ENCODE measurements at regions not wholly inside any gene's neighbourhood (a gene's known extent, or its start where the extent isn't known, plus 50 kb on each side); places are given as distances from the start of the nearest gene placed in this dataset.

DNA sequence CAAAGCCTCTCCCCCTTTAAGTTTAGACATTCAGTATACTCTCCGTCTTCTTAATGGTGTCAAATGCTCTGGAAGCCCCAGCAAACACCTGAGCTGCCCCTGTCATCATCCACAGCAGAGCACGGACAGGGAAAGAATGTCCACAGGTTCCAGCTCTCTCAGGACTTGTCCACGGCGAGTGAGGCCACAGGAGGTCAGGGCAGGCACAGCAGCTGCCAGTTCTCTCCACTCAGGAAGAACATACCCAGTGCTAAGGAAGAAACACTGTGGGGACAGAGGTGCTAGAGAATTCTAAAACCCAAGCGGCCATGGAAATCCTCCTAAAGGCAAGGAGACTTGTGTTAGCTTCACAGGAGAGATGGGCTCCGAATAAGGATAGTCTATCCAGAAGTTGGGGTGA is 132.0 kb upstream of the SERP2 start:
- Histone ChIP-seq H3K9ac (peak overlapping the region in 4 of 11 experiments; percentile 34 to 89 (median 80); a peak in 6 of 22 replicates), H3K27ac (peak overlapping the region in 8 of 11 experiments; percentile 4 to 99 (median 83); a peak in 13 of 22 replicates), H3K27me3 (no peaks in the 10 kb centered on the region), H3K9me3 (replicated peaks in 1 of 11) (peaks cover 0 to 20% (median 0%) of the 10 kb centered on the region in 11 experiments; a peak in 8 of 22 replicates), H3K4me3 (no peak overlapping the region), H4K20me1 (no peaks in the 10 kb centered on the region), H3K4me2 (peak overlapping the region; percentile 11 to 90 (median 74); a peak in 19 of 22 replicates), H3K4me1 (peaks cover 55 to 94% (median 78%) of the 10 kb centered on the region in 10 experiments), H3K36me3 (no peaks in the 10 kb centered on the region)
- TF ChIP-seq Cebpa-rat (IDR thresholded peaks at IDR 0.05) = no peak

DNA sequence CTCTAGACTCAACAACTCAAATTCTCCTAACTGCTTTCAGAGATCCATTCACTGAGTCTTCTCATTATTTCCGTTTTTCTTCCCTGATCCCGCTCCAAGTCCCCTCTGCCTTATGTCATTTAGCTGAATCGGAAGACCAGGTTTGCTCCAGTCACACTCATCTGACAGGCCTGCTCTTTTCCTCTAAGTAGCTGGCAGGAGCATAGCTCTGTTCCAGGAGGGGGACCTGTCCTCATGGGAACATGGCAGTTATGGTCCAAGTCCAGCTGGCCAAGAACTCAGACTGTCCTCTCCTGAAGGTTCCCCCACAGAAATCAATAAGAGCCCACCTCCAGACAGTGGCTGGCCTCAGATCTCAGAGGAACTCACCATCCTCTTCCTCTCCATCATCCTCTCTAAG is 130.9 kb upstream of the SERP2 start:
- Histone ChIP-seq H3K27ac (peak overlapping the region in 10 of 11 experiments; percentile 23 to 99 (median 74); a peak in 20 of 22 replicates), H3K27me3 (no peaks in the 10 kb centered on the region), H3K4me3 (peak overlapping the region in 1 of 10 experiments; percentile 38; a peak in 3 of 20 replicates), H3K4me1 (peaks cover 44 to 83% (median 67%) of the 10 kb centered on the region in 10 experiments), H4K20me1 (no peaks in the 10 kb centered on the region), H3K9ac (peak overlapping the region in 9 of 11 experiments; percentile 9 to 89 (median 61); a peak in 16 of 22 replicates), H3K4me2 (peak overlapping the region; percentile 40 to 90 (median 74)), H3K36me3 (no peaks in the 10 kb centered on the region), H3K9me3 (replicated peaks in 1 of 11) (peaks cover 0 to 20% (median 0%) of the 10 kb centered on the region in 11 experiments; a peak in 8 of 22 replicates)
- TF ChIP-seq Cebpa-rat (IDR thresholded peaks at IDR 0.05) = no peak

DNA sequence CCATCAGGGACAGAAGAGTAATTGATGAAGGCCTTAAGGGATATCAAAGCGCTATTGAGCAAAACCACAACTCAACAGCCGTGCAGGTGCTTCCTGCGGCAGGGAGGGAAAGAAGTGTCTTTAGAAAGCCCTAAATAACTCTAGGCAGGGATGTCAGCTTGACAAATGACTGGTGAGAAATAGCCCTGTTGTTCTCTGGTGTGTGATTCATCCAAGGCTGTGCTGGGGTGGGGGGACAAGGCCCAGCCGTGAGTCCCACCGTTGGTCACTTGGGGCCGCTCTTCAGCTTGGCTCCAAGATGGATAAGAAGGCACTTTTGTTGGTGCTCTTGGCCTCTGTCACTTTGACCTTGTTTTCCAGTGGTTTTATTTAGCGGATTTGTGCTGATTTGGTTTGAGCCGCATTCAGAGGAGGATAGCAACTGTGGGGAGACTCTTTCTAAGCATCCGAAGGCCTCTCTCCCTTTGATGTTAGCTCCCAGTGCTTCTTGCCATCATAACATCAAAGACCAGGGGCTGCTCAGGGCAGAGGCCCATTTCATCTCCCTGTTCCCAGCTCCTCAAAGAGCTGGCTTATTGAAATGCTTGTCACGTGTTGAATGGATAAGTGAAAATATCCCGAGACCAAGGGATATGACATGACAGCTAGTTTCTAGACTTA is 130.3 kb upstream of the SERP2 start:
- no peaks in the 10 kb centered on the region for H3K27me3 ChIP-seq
- peak overlapping the region in 9 of 11 experiments; percentile 29 to 89 (median 61); a peak in 17 of 22 replicates for H3K9ac ChIP-seq
- H3K4me3 ChIP-seq = peak overlapping the region in 1 of 10 experiments; percentile 38; a peak in 1 of 20 replicates
- H3K9me3 ChIP-seq (replicated peaks in 1 of 11) = peaks cover 0 to 20% (median 0%) of the 10 kb centered on the region in 11 experiments; a peak in 8 of 22 replicates
- no peaks in the 10 kb centered on the region for H3K36me3 ChIP-seq
- peak overlapping the region; percentile 40 to 90 (median 74) for H3K4me2 ChIP-seq
- H4K20me1 ChIP-seq = no peaks in the 10 kb centered on the region
- peaks cover 38 to 77% (median 61%) of the 10 kb centered on the region in 10 experiments for H3K4me1 ChIP-seq
- H3K27ac ChIP-seq = peak overlapping the region in 10 of 11 experiments; percentile 35 to 99 (median 74); a peak in 19 of 22 replicates
- peak in 5 of 11 experiments; percentile 49 to 94 (median 71); a peak in 8 of 22 replicates for TF ChIP-seq Cebpa-rat (IDR thresholded peaks at IDR 0.05)

DNA sequence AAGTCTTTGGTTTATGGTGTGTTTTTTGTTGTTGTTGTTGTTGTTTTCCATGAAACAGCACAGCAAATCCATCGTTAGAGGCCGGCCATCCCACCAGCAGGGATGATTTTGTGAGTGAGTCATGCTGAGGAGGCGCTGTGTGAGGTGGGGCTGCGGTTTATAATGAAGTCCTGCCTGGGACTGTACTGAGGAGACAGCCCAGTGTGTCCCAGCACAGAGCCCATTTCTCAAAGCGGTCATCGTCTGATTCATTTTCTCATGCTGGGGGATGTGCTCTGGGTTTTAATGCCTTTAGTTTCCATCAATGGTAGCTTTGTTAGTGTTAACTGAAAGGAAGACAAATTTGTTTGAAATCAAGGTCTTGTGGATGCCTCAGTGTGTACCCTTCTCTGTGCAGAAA is 129.3 kb upstream of the SERP2 start:
- peaks cover 0 to 14% (median 0%) of the 10 kb centered on the region in 11 experiments; a peak in 7 of 22 replicates for H3K9me3 ChIP-seq (replicated peaks in 1 of 11)
- H3K27me3 ChIP-seq = no peaks in the 10 kb centered on the region
- no peaks in the 10 kb centered on the region for H4K20me1 ChIP-seq
- H3K4me2 ChIP-seq = peak overlapping the region; percentile 40 to 90 (median 74); a peak in 21 of 22 replicates
- peaks cover 32 to 68% (median 53%) of the 10 kb centered on the region in 10 experiments for H3K4me1 ChIP-seq
- H3K36me3 ChIP-seq = no peaks in the 10 kb centered on the region
- H3K27ac ChIP-seq = peak overlapping the region in 9 of 11 experiments; percentile 35 to 99 (median 76); a peak in 17 of 22 replicates
- peak overlapping the region in 8 of 11 experiments; percentile 29 to 89 (median 68); a peak in 12 of 22 replicates for H3K9ac ChIP-seq
- no peak for TF ChIP-seq Cebpa-rat (IDR thresholded peaks at IDR 0.05)
- no peak overlapping the region for H3K4me3 ChIP-seq

DNA sequence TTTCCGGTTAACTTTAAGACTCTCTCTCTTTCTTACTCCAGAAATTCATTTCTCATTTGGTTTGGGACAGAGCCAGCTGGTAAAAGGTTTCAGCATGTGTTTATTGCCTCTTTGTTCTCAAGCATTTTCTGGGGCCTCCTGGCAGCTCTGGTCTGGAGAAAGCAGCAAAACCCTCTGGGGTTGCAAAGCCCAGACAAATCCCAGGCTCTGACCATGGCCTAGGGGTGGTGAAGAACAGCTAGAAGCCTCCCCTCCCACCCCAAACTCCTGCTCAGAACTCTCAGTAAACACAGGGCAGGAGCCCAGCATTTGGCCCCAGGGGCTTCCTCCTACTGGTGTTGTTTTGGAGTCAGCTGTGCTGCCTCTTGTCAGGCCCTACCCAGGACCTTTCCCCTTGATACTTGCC is 124.2 kb upstream of the SERP2 start:
- no peaks in the 10 kb centered on the region for H3K36me3 ChIP-seq
- H3K4me2 ChIP-seq = peak overlapping the region in 6 of 11 experiments; percentile 22 to 43 (median 28); a peak in 7 of 22 replicates
- TF ChIP-seq Cebpa-rat (IDR thresholded peaks at IDR 0.05) = no peak
- no peaks in the 10 kb centered on the region for H3K27me3 ChIP-seq
- H4K20me1 ChIP-seq = no peaks in the 10 kb centered on the region
- H3K27ac ChIP-seq = peak overlapping the region in 3 of 11 experiments; percentile 24 to 39 (median 34); a peak in 3 of 22 replicates
- H3K4me3 ChIP-seq = no peak overlapping the region
- H3K9ac ChIP-seq = no peak overlapping the region
- peaks cover 1 to 28% (median 20%) of the 10 kb centered on the region in 10 experiments; a peak in 19 of 20 replicates for H3K4me1 ChIP-seq
- peaks cover 0 to 4% (median 0%) of the 10 kb centered on the region in 11 experiments; a peak in 2 of 22 replicates for H3K9me3 ChIP-seq (replicated peaks in 1 of 11)

DNA sequence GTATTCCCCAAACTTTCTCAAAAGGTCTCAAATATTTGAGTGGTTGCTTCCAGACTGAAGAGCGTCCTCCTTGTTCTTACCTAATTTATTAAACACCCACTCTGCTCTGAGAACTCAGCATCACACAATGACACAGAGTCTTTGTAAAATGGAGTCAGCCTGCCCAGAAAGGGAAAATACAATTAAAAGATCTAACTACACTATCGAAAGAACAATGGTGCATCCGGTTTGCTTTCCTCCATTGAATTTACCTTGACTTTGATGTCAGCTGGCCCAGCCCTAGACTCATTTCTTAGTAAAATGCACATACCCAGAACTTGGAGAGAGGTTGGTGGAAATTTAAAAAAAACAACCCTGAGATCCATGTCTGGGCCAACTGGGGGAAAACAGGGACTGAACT is 120.7 kb upstream of the SERP2 start:
- H3K9me3 ChIP-seq (replicated peaks in 1 of 11) = peaks cover 0 to 5% (median 0%) of the 10 kb centered on the region in 11 experiments; a peak in 3 of 22 replicates
- H3K4me2 ChIP-seq = no peak overlapping the region
- H3K36me3 ChIP-seq = no peaks in the 10 kb centered on the region
- H3K9ac ChIP-seq = no peak overlapping the region
- no peaks in the 10 kb centered on the region for H4K20me1 ChIP-seq
- H3K27me3 ChIP-seq = no peaks in the 10 kb centered on the region
- no peak overlapping the region for H3K4me3 ChIP-seq
- TF ChIP-seq Cebpa-rat (IDR thresholded peaks at IDR 0.05) = no peak
- no peak overlapping the region for H3K27ac ChIP-seq
- peaks cover 3 to 19% (median 10%) of the 10 kb centered on the region in 10 experiments; a peak in 14 of 20 replicates for H3K4me1 ChIP-seq

DNA sequence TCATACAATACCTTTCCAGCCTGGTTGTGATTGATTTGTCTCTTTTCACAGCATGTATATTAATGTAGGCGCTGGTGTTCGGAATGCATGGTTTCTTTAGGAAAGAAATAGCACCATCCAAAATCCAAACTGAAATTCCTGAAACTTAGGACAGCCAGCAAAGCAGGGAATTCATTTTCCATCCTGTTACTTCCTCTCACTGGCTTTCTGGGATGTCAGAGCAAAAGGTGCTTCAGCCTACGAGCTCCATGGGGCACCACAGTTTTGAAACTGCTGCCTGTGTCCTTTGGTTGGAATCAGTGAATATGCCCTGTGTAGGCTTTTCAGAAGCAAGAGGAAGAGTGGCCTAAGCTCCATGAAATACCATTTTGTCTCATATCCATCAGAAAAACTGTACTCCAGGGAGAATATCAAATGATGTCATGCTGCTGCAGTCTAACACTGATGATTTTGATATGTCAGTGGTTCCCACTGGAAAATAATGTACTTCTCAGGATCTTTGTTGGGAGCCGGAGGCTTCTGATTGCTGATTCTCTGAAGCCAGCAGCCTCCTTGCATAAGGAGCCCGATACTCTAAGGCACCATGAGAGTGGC is 117.8 kb upstream of the SERP2 start:
- TF ChIP-seq Cebpa-rat (IDR thresholded peaks at IDR 0.05) = no peak
- Histone ChIP-seq H3K9ac (no peak overlapping the region), H3K4me1 (peaks cover 25 to 40% (median 32%) of the 10 kb centered on the region in 10 experiments), H3K36me3 (no peaks in the 10 kb centered on the region), H3K9me3 (replicated peaks in 1 of 11) (peaks cover 0 to 5% (median 0%) of the 10 kb centered on the region in 11 experiments; a peak in 3 of 22 replicates), H4K20me1 (no peaks in the 10 kb centered on the region), H3K27me3 (no peaks in the 10 kb centered on the region), H3K4me2 (peak overlapping the region in 1 of 11 experiments; percentile 24; a peak in 2 of 22 replicates), H3K4me3 (no peak overlapping the region), H3K27ac (peak overlapping the region in 2 of 11 experiments; percentile 17 to 27; a peak in 1 of 22 replicates)

DNA sequence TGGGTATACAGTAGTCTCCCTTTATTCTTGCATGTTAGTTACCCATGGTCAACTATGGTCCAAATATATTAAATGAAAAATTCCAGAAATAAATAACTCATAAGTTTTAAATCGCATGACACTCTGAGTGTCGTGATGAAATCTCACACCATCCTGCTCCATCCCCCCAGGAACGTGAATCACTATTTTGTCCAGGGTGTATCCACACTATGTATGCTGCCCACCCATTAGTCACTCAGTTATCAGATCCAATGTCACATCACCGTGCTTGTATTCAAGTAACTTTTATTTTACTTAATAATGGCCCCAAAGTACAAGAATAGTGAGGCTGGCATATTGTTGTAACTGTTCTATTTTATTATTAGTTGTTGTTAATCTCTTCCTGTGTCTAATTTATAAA is 115.8 kb upstream of the SERP2 start:
- H3K9ac ChIP-seq = no peak overlapping the region
- H3K9me3 ChIP-seq (replicated peaks in 1 of 11) = peaks cover 0 to 5% (median 0%) of the 10 kb centered on the region in 11 experiments; a peak in 3 of 22 replicates
- no peaks in the 10 kb centered on the region for H3K36me3 ChIP-seq
- H3K4me3 ChIP-seq = no peak overlapping the region
- H3K27ac ChIP-seq = peak overlapping the region in 8 of 11 experiments; percentile 73 to 85 (median 81); a peak in 8 of 22 replicates
- peak overlapping the region in 4 of 11 experiments; percentile 76 to 90 (median 80); a peak in 5 of 22 replicates for H3K4me2 ChIP-seq
- peaks cover 31 to 52% (median 38%) of the 10 kb centered on the region in 10 experiments for H3K4me1 ChIP-seq
- H3K27me3 ChIP-seq = no peaks in the 10 kb centered on the region
- H4K20me1 ChIP-seq = no peaks in the 10 kb centered on the region
- TF ChIP-seq Cebpa-rat (IDR thresholded peaks at IDR 0.05) = no peak
